ENCODE measurements at regions not wholly inside any gene's neighbourhood (a gene's known extent, or its start where the extent isn't known, plus 50 kb on each side); places are given as distances from the start of the nearest gene placed in this dataset.
"Not testable (repeated sequence)": the region's sequence is repeated elsewhere in the genome, so short reads cannot be mapped to it uniquely, and the experiment has no call there.

GRCh38 chr7:68192941-68193340 lies 1196.3 kb downstream of the TYW1 start:
- no peak for DNase-seq

- DNase-seq, result not testable (repeated sequence)
Measured at GRCh38 chr7:68195642-68196041, 1199.0 kb downstream of the TYW1 start.

- DNase-seq, result no peak
Measured at GRCh38 chr7:68200051-68200670, 1203.5 kb downstream of the TYW1 start.

GRCh38 chr7:68203251-68203650 lies 1206.6 kb downstream of the TYW1 start:
- no peak for DNase-seq

GRCh38 chr7:68205826-68206225 lies 1209.2 kb downstream of the TYW1 start:
- no peak for DNase-seq

- DNase-seq, result no peak
Measured at GRCh38 chr7:68206946-68207485, 1210.4 kb downstream of the TYW1 start.

GRCh38 chr7:68207676-68208075 lies 1211.0 kb downstream of the TYW1 start:
- DNase-seq, result no peak

GRCh38 chr7:68209486-68209885 lies 1212.9 kb downstream of the TYW1 start:
- no peak for DNase-seq

GRCh38 chr7:68213838-68214237 lies 1217.2 kb downstream of the TYW1 start:
- DNase-seq, result no peak

GRCh38 chr7:68216051-68216450 lies 1219.4 kb downstream of the TYW1 start:
- no peak for DNase-seq

- DNase-seq, result no peak
Measured at GRCh38 chr7:68217426-68217825, 1220.8 kb downstream of the TYW1 start.

- DNase-seq, result no peak
Measured at GRCh38 chr7:68218461-68218860, 1221.8 kb downstream of the TYW1 start.

- no peak for DNase-seq
Measured at GRCh38 chr7:68222311-68222710, 1225.7 kb downstream of the TYW1 start.

- DNase-seq, result no peak
Measured at GRCh38 chr7:68224041-68224741, 1227.6 kb downstream of the TYW1 start.

- not testable (repeated sequence) for DNase-seq
Measured at GRCh38 chr7:68231011-68231410, 1234.4 kb downstream of the TYW1 start.

- no peak for DNase-seq
Measured at GRCh38 chr7:68235937-68236336, 1239.3 kb downstream of the TYW1 start.

GRCh38 chr7:68238204-68238805 lies 1241.7 kb downstream of the TYW1 start:
- DNase-seq, result no peak

- no peak for DNase-seq
Measured at GRCh38 chr7:68243128-68243527, 1246.5 kb downstream of the TYW1 start.

- DNase-seq, result no peak
Measured at GRCh38 chr7:68244389-68244788, 1247.8 kb downstream of the TYW1 start.

GRCh38 chr7:68245688-68246087 lies 1249.1 kb downstream of the TYW1 start:
- no peak for DNase-seq

GRCh38 chr7:68246189-68246633 lies 1249.6 kb downstream of the TYW1 start:
- DNase-seq, result no peak

GRCh38 chr7:68247126-68247525 lies 1250.5 kb downstream of the TYW1 start:
- DNase-seq, result no peak

- no peak for DNase-seq
Measured at GRCh38 chr7:68247571-68247970, 1250.9 kb downstream of the TYW1 start.

GRCh38 chr7:68248973-68249372 lies 1252.3 kb downstream of the TYW1 start:
- no peak for DNase-seq
